OCI-LY7 (cell line): ENCODE measurements at regions not wholly inside any gene's neighbourhood (a gene's known extent, or its start where the extent isn't known, plus 50 kb on each side); places are given as distances from the start of the nearest gene placed in this dataset.

ENCODE experiments used
- BruUV-seq: library from RNA; stranded (reverse); fragments of 400-500 nt; replicated peaks from 2 replicates; lab custom pipeline; 2021; lab: Mats Ljungman, UMichigan
- CTCF ChIA-PET: fragments of 300-600 bp; sonication (Branson Sonifier 250); formaldehyde crosslinking; loops from one replicate; lab custom pipeline; 2022; ENCODE audit warnings: antibody characterized with exemption; ENCODE audit not compliant: unreplicated experiment; lab: Charles Lee
- POLR2A ChIA-PET: fragments of 300-600 bp; sonication (Branson Sonifier 250); formaldehyde crosslinking; loops from one replicate; lab custom pipeline; 2022; ENCODE audit warnings: antibody characterized with exemption; lab: Charles Lee
- DNase-seq: peaks from one replicate; pipeline ENCODE4 v3.0.0-alpha.2; 2015; ENCODE audit warnings: low spot score
- H2AFZ ChIP-seq: fragments of 200-600 bp; sonication (generic), shearing (Covaris generic); 2 replicates; pipeline ENCODE4 v1.6.1; 2014; ENCODE audit warnings: mild to moderate bottlenecking, antibody characterized with exemption, low read length, moderate library complexity
- H3K27ac ChIP-seq: fragments of 200-600 bp; sonication (generic); 2 replicates; pipeline ENCODE4 v1.5.1; 2014; ENCODE audit warnings: mixed run types, low read depth, mild to moderate bottlenecking, moderate library complexity, low read length, inconsistent platforms; ENCODE audit not compliant: poor library complexity, severe bottlenecking
- H3K36me3 ChIP-seq: fragments of 200-600 bp; sonication (generic); 2 replicates; pipeline ENCODE4 v1.6.1; 2014; ENCODE audit warnings: mild to moderate bottlenecking, antibody characterized with exemption, low read length, moderate library complexity, mixed read lengths; ENCODE audit not compliant: insufficient read depth
- H3K4me1 ChIP-seq: fragments of 200-600 bp; sonication (generic); 2 replicates; pipeline ENCODE4 v1.5.1; 2014; ENCODE audit warnings: mild to moderate bottlenecking, low read length; ENCODE audit not compliant: insufficient read depth, poor library complexity, severe bottlenecking
- H3K4me2 ChIP-seq: fragments of 200-600 bp; sonication (generic); 2 replicates; pipeline ENCODE4 v1.6.1; 2014; ENCODE audit warnings: mild to moderate bottlenecking, low read length
- H3K4me3 ChIP-seq: fragments of 200-600 bp; sonication (generic); 2 replicates; pipeline ENCODE4 v1.5.1; 2014; ENCODE audit warnings: mild to moderate bottlenecking, low read depth, low read length; ENCODE audit not compliant: poor library complexity, severe bottlenecking
- H3K79me2 ChIP-seq: fragments of 200-600 bp; sonication (generic); 2 replicates; pipeline ENCODE4 v1.6.1; 2016; ENCODE audit warnings: low read depth, mild to moderate bottlenecking, low read length, moderate library complexity, mixed read lengths; ENCODE audit not compliant: insufficient read depth
- H3K9me2 ChIP-seq: fragments of 200-600 bp; sonication (generic); 2 replicates; pipeline ENCODE4 v1.6.1; 2016; ENCODE audit warnings: mild to moderate bottlenecking, low read length, mixed read lengths; ENCODE audit not compliant: insufficient read depth
- H3K9me3 ChIP-seq: fragments of 200-600 bp; sonication (generic); 2 replicates; pipeline ENCODE4 v1.6.1; 2014; ENCODE audit warnings: mild to moderate bottlenecking, mixed run types, low read length, mixed read lengths
- H4K20me1 ChIP-seq: fragments of 200-600 bp; sonication (generic); 2 replicates; pipeline ENCODE4 v1.6.1; 2014; ENCODE audit warnings: mild to moderate bottlenecking, antibody characterized with exemption, low read length, moderate library complexity, mixed read lengths; ENCODE audit not compliant: insufficient read depth
- EZH2phosphoT487 ChIP-seq: fragments of 200-600 bp; sonication (generic); IDR thresholded peaks from 2 replicates; pipeline ENCODE4 v1.6.1; 2018; ENCODE audit warnings: low read depth, borderline replicate concordance, mild to moderate bottlenecking, mixed run types, antibody characterized with exemption, low read length, moderate library complexity, mixed read lengths
- intact Hi-C: fragments of 100-400 bp; cut with micrococcal nuclease; formaldehyde crosslinking; loops from one replicate; pipeline ENCODE4 v1.10.0; 2022; ENCODE audit not compliant: unreplicated experiment
- TF ChIP-seq, protein P1 (sequence below): fragments of 200-600 bp; sonication (generic); conservative IDR thresholded peaks from 2 replicates; pipeline ENCODE4 v1.5.1; 2014; ENCODE audit warnings: mild to moderate bottlenecking, antibody characterized with exemption, low read length, moderate library complexity, mixed read lengths

DNA sequence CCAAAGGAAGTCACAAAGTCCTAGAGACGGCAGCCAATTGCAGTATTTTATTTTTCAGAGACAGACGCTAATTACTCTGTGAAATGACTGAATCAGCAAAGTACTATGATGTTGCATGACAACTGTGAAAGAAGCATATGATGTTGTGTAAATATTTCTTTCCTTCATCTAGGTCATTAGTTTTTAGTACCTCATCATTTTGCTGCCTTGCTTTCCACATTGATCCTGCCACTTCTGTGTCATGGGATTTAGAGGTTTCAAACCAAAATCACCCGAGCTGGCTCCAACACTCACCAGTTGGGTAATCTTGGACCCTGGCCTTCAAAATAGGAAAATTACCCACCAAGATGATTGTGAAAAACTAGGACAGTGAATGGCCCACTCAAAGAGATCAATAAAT lies 585.2 kb downstream of the ACTL7B start:
- intact Hi-C loops = no loop called here
- Histone ChIP-seq H3K36me3 (no peaks in the 10 kb centered on the region), H3K9me3 (no peaks in the 10 kb centered on the region), H2AFZ (no peak overlapping the region), H3K4me3 (no peak overlapping the region), H3K27ac (no peak overlapping the region), H4K20me1 (no peaks in the 10 kb centered on the region), H3K4me1 (no peaks in the 10 kb centered on the region), H3K4me2 (no peak overlapping the region), H3K79me2 (no peaks in the 10 kb centered on the region), H3K9me2 (no peaks in the 10 kb centered on the region)
- no peak for DNase-seq
- POLR2A ChIA-PET = no interaction called here
- CTCF ChIA-PET = no interaction called here
- TF ChIP-seq, protein P1, sequence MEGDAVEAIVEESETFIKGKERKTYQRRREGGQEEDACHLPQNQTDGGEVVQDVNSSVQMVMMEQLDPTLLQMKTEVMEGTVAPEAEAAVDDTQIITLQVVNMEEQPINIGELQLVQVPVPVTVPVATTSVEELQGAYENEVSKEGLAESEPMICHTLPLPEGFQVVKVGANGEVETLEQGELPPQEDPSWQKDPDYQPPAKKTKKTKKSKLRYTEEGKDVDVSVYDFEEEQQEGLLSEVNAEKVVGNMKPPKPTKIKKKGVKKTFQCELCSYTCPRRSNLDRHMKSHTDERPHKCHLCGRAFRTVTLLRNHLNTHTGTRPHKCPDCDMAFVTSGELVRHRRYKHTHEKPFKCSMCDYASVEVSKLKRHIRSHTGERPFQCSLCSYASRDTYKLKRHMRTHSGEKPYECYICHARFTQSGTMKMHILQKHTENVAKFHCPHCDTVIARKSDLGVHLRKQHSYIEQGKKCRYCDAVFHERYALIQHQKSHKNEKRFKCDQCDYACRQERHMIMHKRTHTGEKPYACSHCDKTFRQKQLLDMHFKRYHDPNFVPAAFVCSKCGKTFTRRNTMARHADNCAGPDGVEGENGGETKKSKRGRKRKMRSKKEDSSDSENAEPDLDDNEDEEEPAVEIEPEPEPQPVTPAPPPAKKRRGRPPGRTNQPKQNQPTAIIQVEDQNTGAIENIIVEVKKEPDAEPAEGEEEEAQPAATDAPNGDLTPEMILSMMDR = no peak
- no peak for TF ChIP-seq EZH2phosphoT487
- no TSS peak for BruUV-seq

DNA sequence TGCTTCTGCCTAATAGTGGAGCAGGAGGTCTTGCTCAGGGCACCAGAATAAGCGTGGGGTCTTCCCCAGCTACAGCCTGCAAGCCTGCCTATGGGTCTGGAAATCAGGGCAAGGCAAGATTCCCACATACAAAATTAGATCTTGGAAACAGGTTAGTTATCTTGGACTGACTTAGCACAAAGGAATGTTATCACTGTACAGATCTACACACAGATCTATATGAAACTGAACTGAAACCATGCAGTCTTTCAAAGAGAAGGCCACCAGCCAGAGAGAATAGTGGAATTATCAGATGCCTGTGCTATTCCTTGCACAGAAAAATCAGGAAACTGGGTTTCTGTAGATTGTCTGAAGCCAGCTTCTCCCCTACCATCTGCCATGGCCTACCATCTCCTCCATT lies 585.7 kb downstream of the ACTL7B start:
- intact Hi-C loops = no loop called here
- H3K4me2 ChIP-seq = no peak overlapping the region
- no TSS peak for BruUV-seq

DNA sequence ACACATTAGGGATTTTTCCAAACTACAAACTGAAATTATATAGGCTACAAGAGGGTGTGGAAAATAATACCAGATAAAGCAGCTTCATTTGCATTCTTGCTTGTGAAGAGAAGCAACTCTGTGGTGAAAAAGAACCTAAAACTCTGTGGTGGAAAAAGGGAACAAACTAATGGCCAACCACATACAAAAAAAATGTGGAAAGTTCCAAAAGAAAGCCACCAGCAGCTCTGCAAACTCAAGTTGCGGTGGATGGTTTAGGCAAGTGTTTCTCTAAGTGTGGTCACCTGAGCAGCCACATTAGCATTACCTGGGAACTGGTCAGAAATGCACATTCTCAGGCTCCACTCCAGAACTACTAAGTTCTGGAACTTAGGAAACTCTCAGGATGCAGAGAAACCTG lies 586.4 kb downstream of the ACTL7B start:
- H3K27ac ChIP-seq = no peak overlapping the region
- POLR2A ChIA-PET = no interaction called here
- CTCF ChIA-PET = no interaction called here

More for the DNA sequence above, 585.7 kb downstream of the ACTL7B start:
- Histone ChIP-seq H3K36me3 (no peaks in the 10 kb centered on the region), H3K4me3 (no peak overlapping the region), H3K9me2 (no peaks in the 10 kb centered on the region), H3K27ac (no peak overlapping the region), H3K79me2 (no peaks in the 10 kb centered on the region), H4K20me1 (no peaks in the 10 kb centered on the region), H3K4me1 (no peaks in the 10 kb centered on the region), H3K9me3 (no peaks in the 10 kb centered on the region), H2AFZ (no peak overlapping the region)
- DNase-seq = no peak
- ChIA-PET POLR2A (no interaction called here), CTCF (no interaction called here)
- TF ChIP-seq, protein P1 = no peak
- no peak for TF ChIP-seq EZH2phosphoT487

More for the DNA sequence above, 586.4 kb downstream of the ACTL7B start:
- no peaks in the 10 kb centered on the region for H3K4me1 ChIP-seq
- intact Hi-C loops = no loop called here
- BruUV-seq = no TSS peak
- H2AFZ ChIP-seq = no peak overlapping the region
- no peaks in the 10 kb centered on the region for H4K20me1 ChIP-seq
- no peaks in the 10 kb centered on the region for H3K36me3 ChIP-seq
- H3K79me2 ChIP-seq = no peaks in the 10 kb centered on the region
- no peak overlapping the region for H3K4me2 ChIP-seq
- H3K9me3 ChIP-seq = no peaks in the 10 kb centered on the region
- H3K4me3 ChIP-seq = no peak overlapping the region
- no peak for TF ChIP-seq EZH2phosphoT487
- TF ChIP-seq, protein P1 = no peak
- no peaks in the 10 kb centered on the region for H3K9me2 ChIP-seq
- DNase-seq = no peak
